Heart left ventricle (tissue), 16 donors: ENCODE measurements at regions not wholly inside any gene's neighbourhood (a gene's known extent, or its start where the extent isn't known, plus 50 kb on each side); places are given as distances from the start of the nearest gene placed in this dataset.
"Not testable (repeated sequence)": the region's sequence is repeated elsewhere in the genome, so short reads cannot be mapped to it uniquely, and the experiment has no call there.

Source experiments
- ATAC-seq, 4 donors: fragments of 200-7000 bp; cut with Tn5 transposase; one replicate each; pipeline ENCODE4 v1.9.1; 2020 to 2022; ENCODE audit warnings: moderate library complexity in 4 of 4, mild to moderate bottlenecking in 3 of 4, moderate number of reproducible peaks in 1 of 4
- DNase-seq, 5 donors: peaks; one replicate each; pipeline ENCODE4 v3.0.0-alpha.2; 2020
- H3K27ac ChIP-seq, 12 donors: fragments of 200-600 bp; sonication (generic) in 4 of 12; one replicate each; pipeline versions ENCODE4 v1.5.0 to v1.8.0; 2016 to 2022; ENCODE audit warnings: mild to moderate bottlenecking in 2 of 12
- H3K27me3 ChIP-seq, 9 donors: fragments of 200-600 bp; sonication (generic) in 2 of 9; one replicate each; pipeline versions ENCODE4 v1.5.1 to v1.8.0; 2016 to 2022; ENCODE audit warnings: mild to moderate bottlenecking in 3 of 9
- H3K36me3 ChIP-seq, 9 donors: fragments of 200-600 bp; sonication (generic) in 2 of 9; one replicate each; pipeline versions ENCODE4 v1.5.0 to v1.8.0; 2018 to 2022; ENCODE audit warnings: mild to moderate bottlenecking in 2 of 9
- H3K4me1 ChIP-seq, 12 donors: fragments of 200-600 bp; sonication (generic) in 4 of 12; one replicate each; pipeline versions ENCODE4 v1.5.0 to v1.8.0; 2016 to 2022; ENCODE audit warnings: mild to moderate bottlenecking in 3 of 12
- H3K4me3 ChIP-seq, 12 donors: fragments of 200-600 bp; sonication (generic) in 4 of 12; one replicate each; pipeline versions ENCODE4 v1.5.0 to v1.8.0; 2017 to 2022; ENCODE audit warnings: mild to moderate bottlenecking in 9 of 12, moderate library complexity in 4 of 12
- H3K9me3 ChIP-seq, 12 donors: fragments of 200-600 bp; sonication (generic) in 4 of 12; one replicate each; pipeline versions ENCODE4 v1.5.0 to v1.8.0; 2016 to 2022; ENCODE audit warnings: mild to moderate bottlenecking in 1 of 12
- POLR2A ChIP-seq, 2 donors: fragments of 450-650 bp; IDR thresholded peaks; one replicate each; pipeline ENCODE4 v1.6.1; 2017; ENCODE audit warnings: antibody characterized with exemption in 2 of 2, mild to moderate bottlenecking in 2 of 2, moderate library complexity in 2 of 2
- WGBS, 4 donors: extraction: QIAGEN DNeasy Blood & Tissue Kit in 2 of 4; methylation state at CpG; one replicate each; pipeline versions ENCODE4 v1.1.5 to v1.1.7; 2013 to 2018; 5-methylcytosine and 5-hydroxymethylcytosine counted together
- intact Hi-C, 10 donors: fragments of 100-400 bp; cut with DNase I; formaldehyde crosslinking; loops; one replicate each; pipeline versions ENCODE4 v1.11.1 to v1.14.2; 2022
- TF ChIP-seq, protein P1 (sequence below), 12 donors: fragments of 200-600 bp; sonication (generic) in 4 of 12; IDR thresholded peaks; one replicate each; pipeline versions ENCODE4 v1.5.0 to v1.8.0; 2018 to 2022; ENCODE audit warnings: antibody characterized with exemption in 12 of 12, mild to moderate bottlenecking in 5 of 12
- donor health status: ischemic (EF 13 %, LVEDD 7.1; RV severe dilation, severe dysfunction).
- donor health status: healthy with polysubstance abuse.
- donor health status: DM: no; HTN: yes; CAD: no.
- donor health status: DM: no; HTN: no; CAD: no.
- donor health status: ischemic (EF 25% LVEDD 6.9; RV normal size, moderate dysfunction).
- donor health status: ischemic (EF 25% LVEDD 5.7; RV mildly dilated, moderate dysfunction).
- donor health status: healthy.
- donor health status: DM: yes; HTN: yes; CAD: no.
- donor health status: ischemic (EF 35%, LVEDD 5.7; RV mildly dilated, moderate dysfunction).
- donor health status: nonischemic (EF 11% LVEDD 7.7; RV severe dilation, severe dysfunction).
- donor health status: DM: yes; HTN: yes; CAD: no.
- donor health status: PGD.
- donor health status: ischemic (EF 29% LVEDD 5.4; RV normal size, mild dysfunction).
- donor health status: nonischemic (EF 23%, LVEDD 6.1; RV moderate dilation, normal function).

DNA sequence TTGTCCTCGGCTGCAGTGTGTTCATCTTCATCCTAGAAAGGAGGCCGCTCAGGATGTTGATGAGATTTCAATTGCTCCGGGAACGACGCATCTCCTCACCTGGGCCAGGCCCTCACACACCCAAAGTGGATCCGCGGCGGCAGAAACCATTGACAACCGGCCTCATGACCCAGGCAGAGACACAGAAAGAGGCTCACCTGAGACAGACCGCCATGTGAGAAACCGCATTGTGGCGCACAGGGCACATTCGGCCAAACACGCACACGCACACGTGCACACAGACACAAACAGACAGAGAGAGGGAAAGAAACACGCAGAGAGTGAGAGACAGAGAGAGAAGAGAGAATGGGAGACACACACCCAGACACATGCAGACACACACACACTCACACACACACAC is 3879.3 kb downstream of the SRGAP2C start:
- DNase-seq, H3K27me3 ChIP-seq, H3K4me3 ChIP-seq, ATAC-seq, H3K4me1 ChIP-seq, H3K27ac ChIP-seq, H3K36me3 ChIP-seq, intact Hi-C loops: not testable (repeated sequence)
- peaks cover 0 to 28% (median 3%) of the 10 kb centered on the region in 12 donors for H3K9me3 ChIP-seq
- WGBS, 4 donors, result 89 to 91% (median 90%) methylated on average over 12 to 15 of the region's 17 CpGs

DNA sequence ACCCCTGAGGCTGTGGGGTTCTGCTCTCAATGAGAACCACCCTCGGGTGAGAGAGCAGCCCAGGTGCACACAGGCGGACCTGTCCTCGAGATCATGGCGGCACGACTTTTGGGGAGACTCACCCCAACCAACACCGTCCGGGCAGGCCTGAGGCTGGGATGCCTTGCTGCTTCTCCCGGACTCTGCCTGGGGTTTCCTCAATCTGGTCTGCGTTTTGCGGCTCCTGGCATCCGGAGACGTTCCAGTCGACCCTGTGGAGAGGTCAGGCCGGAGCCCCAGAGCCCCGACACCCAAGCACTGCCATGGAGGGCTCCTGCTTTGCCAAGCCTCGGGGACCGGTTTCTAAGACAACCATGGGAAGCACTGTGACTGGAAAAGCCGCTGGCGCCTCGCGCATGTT is 3879.7 kb downstream of the SRGAP2C start:
- 84 to 89% (median 87%) methylated on average over 14 to 21 of the region's 21 CpGs for WGBS, 4 donors
- H3K27me3 ChIP-seq, result no peaks in the 10 kb centered on the region
- H3K36me3 ChIP-seq, result no peaks in the 10 kb centered on the region
- ATAC-seq (no peak), DNase-seq (peak in 1 of 5 donors; percentile 33)
- H3K27ac ChIP-seq, result no peak overlapping the region
- TF ChIP-seq, protein P1, sequence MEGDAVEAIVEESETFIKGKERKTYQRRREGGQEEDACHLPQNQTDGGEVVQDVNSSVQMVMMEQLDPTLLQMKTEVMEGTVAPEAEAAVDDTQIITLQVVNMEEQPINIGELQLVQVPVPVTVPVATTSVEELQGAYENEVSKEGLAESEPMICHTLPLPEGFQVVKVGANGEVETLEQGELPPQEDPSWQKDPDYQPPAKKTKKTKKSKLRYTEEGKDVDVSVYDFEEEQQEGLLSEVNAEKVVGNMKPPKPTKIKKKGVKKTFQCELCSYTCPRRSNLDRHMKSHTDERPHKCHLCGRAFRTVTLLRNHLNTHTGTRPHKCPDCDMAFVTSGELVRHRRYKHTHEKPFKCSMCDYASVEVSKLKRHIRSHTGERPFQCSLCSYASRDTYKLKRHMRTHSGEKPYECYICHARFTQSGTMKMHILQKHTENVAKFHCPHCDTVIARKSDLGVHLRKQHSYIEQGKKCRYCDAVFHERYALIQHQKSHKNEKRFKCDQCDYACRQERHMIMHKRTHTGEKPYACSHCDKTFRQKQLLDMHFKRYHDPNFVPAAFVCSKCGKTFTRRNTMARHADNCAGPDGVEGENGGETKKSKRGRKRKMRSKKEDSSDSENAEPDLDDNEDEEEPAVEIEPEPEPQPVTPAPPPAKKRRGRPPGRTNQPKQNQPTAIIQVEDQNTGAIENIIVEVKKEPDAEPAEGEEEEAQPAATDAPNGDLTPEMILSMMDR (IDR thresholded peaks at IDR 0.05), result no peak
- no peak for TF ChIP-seq POLR2A (IDR thresholded peaks at IDR 0.05)
- no peaks in the 10 kb centered on the region for H3K4me1 ChIP-seq
- intact Hi-C loops, result no loop called here
- no peak overlapping the region for H3K4me3 ChIP-seq
- peaks cover 0 to 32% (median 6%) of the 10 kb centered on the region in 12 donors for H3K9me3 ChIP-seq

DNA sequence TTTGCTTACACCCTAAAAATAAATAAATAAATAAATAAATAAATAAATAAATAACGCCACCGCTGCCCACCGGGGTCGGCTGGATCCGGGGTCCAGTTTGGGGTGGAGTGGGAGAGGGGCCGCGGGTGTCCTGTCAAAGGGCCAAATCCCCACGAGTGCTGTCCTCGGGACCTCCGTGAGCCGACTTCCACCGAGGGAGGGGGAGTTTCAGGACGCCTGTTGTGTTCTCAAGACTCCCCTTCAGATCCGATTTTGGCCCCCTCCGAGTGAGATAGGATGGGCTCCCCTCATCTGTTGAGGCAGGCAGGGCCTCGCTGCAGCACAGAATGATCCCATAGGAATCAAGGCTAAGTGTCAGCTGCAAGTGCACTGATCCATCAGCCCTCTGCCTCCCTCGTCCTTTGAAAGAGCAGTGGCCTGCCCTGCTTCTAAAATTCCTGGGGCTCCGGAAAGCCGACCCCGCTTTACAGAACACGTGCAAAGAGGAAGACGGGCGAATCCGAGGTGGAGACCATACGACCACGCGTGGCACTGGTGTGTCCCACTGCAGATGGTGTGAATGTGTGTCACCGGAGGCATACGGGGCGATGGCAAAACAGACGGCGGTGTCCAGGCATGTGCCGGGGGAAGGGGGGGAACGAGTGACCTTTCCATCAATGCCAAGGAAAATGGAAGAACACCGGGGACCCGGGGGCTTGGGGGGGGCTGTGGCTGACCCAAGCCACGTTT is 3880.5 kb downstream of the SRGAP2C start:
- H3K27me3 ChIP-seq, result no peaks in the 10 kb centered on the region
- peak in 1 of 5 donors; percentile 32 for DNase-seq
- H3K4me3 ChIP-seq, result no peak overlapping the region
- no peak overlapping the region for H3K27ac ChIP-seq
- no peak for ATAC-seq
- intact Hi-C loops, result no loop called here
- TF ChIP-seq, protein P1 (IDR thresholded peaks at IDR 0.05), result no peak
- no peak for TF ChIP-seq POLR2A (IDR thresholded peaks at IDR 0.05)
- 82 to 87% (median 85%) methylated on average over 37 of the region's 37 CpGs for WGBS, 4 donors
- peaks cover 0 to 40% (median 12%) of the 10 kb centered on the region in 12 donors for H3K9me3 ChIP-seq
- no peaks in the 10 kb centered on the region for H3K36me3 ChIP-seq
- H3K4me1 ChIP-seq, result no peaks in the 10 kb centered on the region

DNA sequence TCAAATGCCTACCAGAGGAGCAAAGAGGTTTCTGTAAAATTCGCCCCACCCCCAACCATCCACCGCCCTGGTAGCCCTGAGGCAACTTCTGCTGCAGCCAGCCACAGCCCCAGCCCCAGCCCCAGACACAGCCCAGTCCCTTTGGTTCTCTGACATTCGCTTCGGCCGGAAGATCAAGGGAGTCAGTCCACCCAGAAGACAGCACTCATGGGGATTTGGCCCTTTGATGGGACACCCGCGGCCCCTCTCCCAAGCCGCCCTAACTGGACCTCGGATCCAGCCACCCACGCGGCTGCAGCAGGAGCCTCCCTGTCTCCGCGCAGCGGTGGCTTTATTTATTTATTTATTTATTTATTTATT is 3881.0 kb downstream of the SRGAP2C start:
- DNase-seq (no peak), ATAC-seq (no peak)
- Histone ChIP-seq H3K4me3 (no peak overlapping the region), H3K36me3 (no peaks in the 10 kb centered on the region), H3K4me1 (no peaks in the 10 kb centered on the region), H3K27ac (no peak overlapping the region), H3K27me3 (no peaks in the 10 kb centered on the region), H3K9me3 (peaks cover 0 to 45% (median 15%) of the 10 kb centered on the region in 12 donors)
- intact Hi-C loops, result no loop called here
- WGBS, 4 donors, result 79 to 85% (median 82%) methylated on average over 14 of the region's 14 CpGs
- TF ChIP-seq POLR2A (IDR thresholded peaks at IDR 0.05), result no peak
- TF ChIP-seq, protein P1 (IDR thresholded peaks at IDR 0.05), result no peak

DNA sequence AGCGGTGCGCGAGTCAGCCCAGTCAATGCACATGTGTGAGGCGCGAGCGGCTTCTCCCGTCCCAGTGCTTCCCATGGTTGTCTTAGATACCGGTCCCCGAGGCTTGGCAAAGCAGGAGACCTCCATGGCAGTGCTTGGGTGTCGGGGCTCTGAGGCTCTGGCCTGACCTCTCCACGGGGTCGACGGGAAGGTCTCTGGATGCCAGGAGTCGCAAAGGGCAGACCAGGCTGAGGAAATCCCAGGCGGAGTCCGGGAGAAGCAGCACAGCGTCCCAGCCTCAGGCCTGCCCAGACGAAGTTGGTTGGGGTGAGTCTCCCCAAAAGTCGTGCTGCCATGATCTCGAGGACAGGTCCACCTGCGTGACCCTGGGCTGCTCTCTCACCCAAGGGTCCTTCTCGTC is 3881.6 kb downstream of the SRGAP2C start:
- intact Hi-C loops, result no loop called here
- H3K4me1 ChIP-seq, result no peaks in the 10 kb centered on the region
- H3K27ac ChIP-seq, result no peak overlapping the region
- no peaks in the 10 kb centered on the region for H3K36me3 ChIP-seq
- TF ChIP-seq, protein P1 (IDR thresholded peaks at IDR 0.05), result no peak
- no peak for TF ChIP-seq POLR2A (IDR thresholded peaks at IDR 0.05)
- WGBS, 4 donors, result 82 to 87% (median 83%) methylated on average over 22 of the region's 22 CpGs
- H3K9me3 ChIP-seq, result peaks cover 0 to 51% (median 17%) of the 10 kb centered on the region in 12 donors
- DNase-seq (peak in 1 of 5 donors; percentile 38), ATAC-seq (no peak)
- H3K4me3 ChIP-seq, result no peak overlapping the region
- no peaks in the 10 kb centered on the region for H3K27me3 ChIP-seq

DNA sequence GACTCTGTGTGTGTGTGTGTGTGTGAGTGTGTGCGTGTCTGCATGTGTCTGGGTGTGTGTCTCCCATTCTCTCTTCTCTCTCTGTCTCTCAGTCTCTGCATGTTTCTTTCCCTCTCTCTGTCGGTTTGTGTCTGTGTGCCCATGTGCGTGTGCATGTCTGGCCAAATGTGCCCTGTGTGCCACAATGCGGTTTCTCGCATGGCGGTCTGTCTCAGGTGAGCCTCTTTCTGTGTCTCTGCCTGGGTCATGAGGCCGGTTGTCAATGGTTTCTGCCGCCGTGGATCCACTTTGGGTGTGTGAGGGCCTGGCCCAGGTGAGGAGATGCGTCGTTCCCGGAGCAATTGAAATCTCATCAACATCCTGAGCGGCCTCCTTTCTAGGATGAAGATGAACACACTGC is 3882.1 kb downstream of the SRGAP2C start:
- H3K9me3 ChIP-seq, result peaks cover 0 to 56% (median 18%) of the 10 kb centered on the region in 12 donors
- H3K27ac ChIP-seq, H3K4me1 ChIP-seq, H3K36me3 ChIP-seq, DNase-seq, H3K27me3 ChIP-seq, intact Hi-C loops, ATAC-seq, H3K4me3 ChIP-seq: not testable (repeated sequence)
- WGBS, 4 donors, result 82 to 95% (median 87%) methylated on average over 9 to 13 of the region's 13 CpGs
